HepG2 (cell line): ENCODE measurements at regions not wholly inside any gene's neighbourhood (a gene's known extent, or its start where the extent isn't known, plus 50 kb on each side); places are given as distances from the start of the nearest gene placed in this dataset.

ENCODE experiments used
- ATAC-seq: fragments of 200-7000 bp; cut with Tn5 transposase; 3 replicates; pipeline ENCODE4 v1.9.1; 2020; ENCODE audit warnings: mild to moderate bottlenecking, moderate library complexity
- BruUV-seq: library from RNA; stranded (reverse); fragments of 400-500 nt; replicated peaks from 2 replicates; lab custom pipeline; 2021; lab: Mats Ljungman, UMichigan
- CTCF ChIA-PET: fragments of 300-600 bp; formaldehyde crosslinking; extraction: SDS; loops from one replicate; lab custom pipeline; 2021; ENCODE audit warnings: low total read pairs, inconsistent platforms, low intra/inter-chr PET ratio; lab: Yijun Ruan, JAX
- POLR2A ChIA-PET: fragments of 350-600 bp; sonication (Branson Sonifier 250); formaldehyde crosslinking; loops from one replicate; lab custom pipeline; 2020; ENCODE audit warnings: antibody characterized with exemption, inconsistent platforms; lab: Yijun Ruan, JAX
- DNase-seq: peaks from one replicate; pipeline ENCODE4 v3.0.0-alpha.2; 2015; ENCODE audit warnings: low spot score
- FAIRE-seq: peaks from 3 replicates; lab custom pipeline; 2011; peaks lifted over from hg19 to GRCh38; lab: Jason Lieb, UNC
- H2AFZ ChIP-seq: one replicate; pipeline ENCODE4 v1.6.1; 2011; ENCODE audit warnings: low read length, inconsistent platforms
- H3K27ac ChIP-seq: fragments of 300-600 bp; 3 replicates; pipeline ENCODE4 v1.8.0; 2011; ENCODE audit warnings: mixed run types, mild to moderate bottlenecking, mixed read lengths, low read length, inconsistent platforms; ENCODE audit not compliant: insufficient read depth; ENCODE audit errors: extremely low read length
- H3K27me3 ChIP-seq, 2 experiments: fragments of 200-600 bp in 1 of 2; 2 replicates in 1 of 2; 3 replicates in 1 of 2; pipeline versions ENCODE4 v1.6.0 to v1.8.0; 2011; ENCODE audit warnings: low read length in 2 of 2, mild to moderate bottlenecking in 2 of 2, moderate library complexity in 2 of 2, inconsistent platforms in 1 of 2; ENCODE audit not compliant: insufficient read depth in 2 of 2, control insufficient read depth in 1 of 2
- H3K36me3 ChIP-seq, 2 experiments: fragments of 200-600 bp in 1 of 2; replicated peaks in 1 of 2; 2 replicates in 1 of 2; 3 replicates in 1 of 2; pipeline versions ENCODE4 v1.5.1 to v1.8.0; 2011; ENCODE audit warnings: low read length in 2 of 2, inconsistent platforms in 1 of 2; ENCODE audit not compliant: insufficient read depth in 2 of 2, control insufficient read depth in 1 of 2
- H3K4me1 ChIP-seq: 2 replicates; pipeline ENCODE4 v1.5.1; 2012; ENCODE audit warnings: low read length, inconsistent platforms; ENCODE audit not compliant: insufficient read depth
- H3K4me2 ChIP-seq: 2 replicates; pipeline ENCODE4 v1.6.0; 2011; ENCODE audit warnings: low read depth, low read length, inconsistent platforms
- H3K4me3 ChIP-seq, 3 experiments: fragments of 200-600 bp in 1 of 3; sonication (generic), shearing (Covaris generic) in 1 of 3; replicated peaks in 1 of 3; 2 replicates each; pipeline ENCODE4 v1.5.1; 2011 to 2016; ENCODE audit warnings: low read length in 3 of 3, inconsistent platforms in 2 of 3, low read depth in 2 of 3, mild to moderate bottlenecking in 2 of 3, control low read depth in 1 of 3, mixed read lengths in 1 of 3; ENCODE audit not compliant: insufficient read depth in 1 of 3
- H3K79me2 ChIP-seq: one replicate; pipeline ENCODE4 v1.6.1; 2011; ENCODE audit warnings: low read length, inconsistent platforms; ENCODE audit not compliant: insufficient read depth
- H3K9ac ChIP-seq: 2 replicates; pipeline ENCODE4 v1.6.0; 2011; ENCODE audit warnings: mild to moderate bottlenecking, low read depth, low read length, inconsistent platforms; ENCODE audit not compliant: insufficient read depth
- H3K9me3 ChIP-seq: 2 replicates; pipeline ENCODE4 v1.5.1; 2012; ENCODE audit warnings: mild to moderate bottlenecking, low read length
- H4K20me1 ChIP-seq: 2 replicates; pipeline ENCODE4 v1.6.0; 2011; ENCODE audit warnings: inconsistent platforms, mild to moderate bottlenecking, low read length, moderate library complexity; ENCODE audit not compliant: insufficient read depth
- CREM ChIP-seq, 2 experiments: sonication (generic) in 1 of 2; formaldehyde crosslinking in 1 of 2; IDR thresholded peaks; 2 replicates each; pipeline versions ENCODE4 v1.4.0 to v1.6.1; 2016 to 2020; ENCODE audit warnings: antibody characterized with exemption in 1 of 2, mild to moderate bottlenecking in 1 of 2, missing genetic modification reagents in 1 of 2
- FOXA3 ChIP-seq: IDR thresholded peaks from 2 replicates; pipeline ENCODE4 v1.6.1; 2016; ENCODE audit warnings: missing genetic modification reagents, missing compliant biosample characterization
- GMEB2 ChIP-seq: IDR thresholded peaks from 2 replicates; pipeline ENCODE4 v1.6.1; 2016; ENCODE audit warnings: missing biosample characterization, missing genetic modification reagents, low read depth
- JUND ChIP-seq: sonication (generic); formaldehyde crosslinking; IDR thresholded peaks from 2 replicates; pipeline ENCODE4 v1.8.0; 2022; ENCODE audit warnings: mild to moderate bottlenecking, missing genetic modification reagents
- NKX3-1 ChIP-seq: sonication (generic); formaldehyde crosslinking; IDR thresholded peaks from 2 replicates; pipeline ENCODE4 v1.5.0; 2020; ENCODE audit warnings: missing genetic modification reagents
- POLR2G ChIP-seq: fragments of 200-400 bp; formaldehyde crosslinking; IDR thresholded peaks from 2 replicates; pipeline ENCODE4 v1.6.1; 2018; ENCODE audit warnings: mild to moderate bottlenecking, low read depth, low read length, moderate library complexity
- RARG ChIP-seq: sonication (generic); formaldehyde crosslinking; IDR thresholded peaks from 2 replicates; pipeline ENCODE4 v1.4.0; 2020; ENCODE audit warnings: low read depth, mild to moderate bottlenecking, missing genetic modification reagents
- THAP7 ChIP-seq: sonication (generic); formaldehyde crosslinking; IDR thresholded peaks from 2 replicates; pipeline ENCODE4 v1.8.1; 2023; ENCODE audit warnings: mild to moderate bottlenecking, missing genetic modification reagents
- ZEB1 ChIP-seq: IDR thresholded peaks from 2 replicates; pipeline ENCODE4 v1.6.1; 2012; ENCODE audit warnings: mild to moderate bottlenecking, low read depth, inconsistent platforms; ENCODE audit not compliant: insufficient replicate concordance
- ZNF766 ChIP-seq: sonication (generic); formaldehyde crosslinking; IDR thresholded peaks from 2 replicates; pipeline ENCODE4 v1.5.0; 2020; ENCODE audit warnings: missing genetic modification reagents, borderline replicate concordance
- ZSCAN12 ChIP-seq: sonication (generic); formaldehyde crosslinking; IDR thresholded peaks from 2 replicates; pipeline ENCODE4 v1.9.0; 2021; ENCODE audit warnings: mild to moderate bottlenecking, missing genetic modification reagents
- WGBS: methylation state at CpG from one replicate; pipeline ENCODE4 v1.1.6; 2017; ENCODE audit warnings: low lambda C conversion rate; 5-methylcytosine and 5-hydroxymethylcytosine counted together
- in situ Hi-C: cut with HindIII; loops from 2 replicates; pipeline ENCODE4 v1.10.0; 2017; ENCODE audit warnings: low pct_unique_long_range_greater_than_20kb; ENCODE audit not compliant: extremely low pct_ligation_motif_present
- intact Hi-C: fragments of 100-400 bp; cut with micrococcal nuclease; formaldehyde crosslinking; loops from one replicate; pipeline ENCODE4 v1.10.0; 2022; ENCODE audit not compliant: unreplicated experiment
- TF ChIP-seq, protein P1 (sequence below): sonication (generic); formaldehyde crosslinking; IDR thresholded peaks from 2 replicates; pipeline ENCODE4 v1.5.0; 2020; ENCODE audit warnings: missing genetic modification reagents

DNA sequence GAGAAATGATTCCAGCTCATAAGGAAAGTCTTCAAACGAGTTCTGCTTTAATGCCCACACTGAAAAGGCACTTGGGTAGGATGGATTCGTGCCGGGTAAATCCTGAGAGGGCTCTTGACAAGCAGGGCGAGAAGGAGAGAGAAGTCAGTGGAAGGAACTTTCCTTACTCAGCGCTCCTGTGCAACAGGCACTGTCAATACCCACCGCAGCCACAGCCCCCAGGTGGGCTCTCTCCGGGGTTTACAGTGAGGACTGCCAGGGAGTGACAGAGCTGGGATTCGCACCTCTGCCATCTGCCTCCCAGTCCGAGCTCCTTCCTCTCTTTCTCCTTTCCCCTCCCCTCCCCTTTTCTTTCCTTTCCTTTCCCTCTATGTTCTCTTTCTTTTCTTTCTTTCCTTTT is 118.7 kb downstream of the BEGAIN start (continued):
- no peak for TF ChIP-seq ZNF766 (CRISPR knock-in tag)
- no peak for TF ChIP-seq RARG (CRISPR knock-in tag)
- no peak for TF ChIP-seq ZEB1

- Histone ChIP-seq H3K9ac (no peak overlapping the region), H3K27ac (no peak overlapping the region), H3K4me1 (no peaks in the 10 kb centered on the region), H3K27me3 (0 out of 5 replicates have a peak, but pooled peaks cover 0 to 1% of the 10 kb centered on the region in 2 experiments), H3K4me2 (no peak overlapping the region), H3K9me3 (no peaks in the 10 kb centered on the region), H3K79me2 (no peaks in the 10 kb centered on the region), H2AFZ (no peak overlapping the region), H4K20me1 (no peaks in the 10 kb centered on the region), H3K36me3 (no peaks in the 10 kb centered on the region), H3K4me3 (no peak overlapping the region)
- no peak for TF ChIP-seq POLR2G
- no peak for TF ChIP-seq FOXA3 (CRISPR knock-in tag)
- intact Hi-C loops (no loop called here), in situ Hi-C loops (no loop called here)
- FAIRE-seq = no peak
- ATAC-seq = no peak
- no peak for DNase-seq
- 92% methylated on average over 5 of the region's 6 CpGs for WGBS
- no TSS peak for BruUV-seq
- ChIA-PET CTCF (no interaction called here), POLR2A (no interaction called here)
These were observed 117.3 kb downstream of the BEGAIN start for GRCh38 chr14:100469632-100470522.

DNA sequence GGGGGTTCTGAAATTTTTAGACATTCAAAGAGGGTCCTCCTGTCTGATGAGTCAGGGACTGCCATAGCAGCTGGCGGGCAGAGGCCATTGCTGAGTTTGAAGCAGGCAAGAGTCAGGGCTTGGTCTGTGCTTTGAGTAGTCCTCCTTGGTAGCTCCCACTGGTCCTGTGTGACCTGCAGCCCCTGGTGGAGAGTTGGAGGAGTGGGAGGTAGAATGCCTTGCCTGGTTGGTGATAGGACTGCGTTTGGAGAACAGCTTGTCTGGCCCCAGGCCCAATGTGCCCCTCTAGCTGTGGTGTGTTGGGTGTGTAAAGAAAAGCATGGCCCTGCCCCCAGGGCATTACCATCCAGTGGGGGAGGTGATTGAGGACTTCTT is 116.7 kb downstream of the BEGAIN start:
- Histone ChIP-seq H3K27me3 (0 out of 5 replicates have a peak, but pooled peaks cover 0 to 1% of the 10 kb centered on the region in 2 experiments), H3K9ac (no peak overlapping the region), H3K4me2 (no peak overlapping the region), H2AFZ (no peak overlapping the region), H3K79me2 (no peaks in the 10 kb centered on the region), H3K4me3 (no peak overlapping the region), H3K4me1 (peaks cover 3% of the 10 kb centered on the region; the same call in 1 of the 2 replicates), H3K36me3 (no peaks in the 10 kb centered on the region), H3K27ac (no peak overlapping the region), H4K20me1 (no peaks in the 10 kb centered on the region), H3K9me3 (no peaks in the 10 kb centered on the region)
- BruUV-seq = no TSS peak
- DNase-seq = no peak
- 60% methylated on average over 1 of the region's 2 CpGs for WGBS
- ATAC-seq = peak; percentile 68
- FAIRE-seq = no peak
- ChIA-PET POLR2A (no interaction called here), CTCF (no interaction called here)
- in situ Hi-C loops = no loop called here
- intact Hi-C loops = no loop called here
- TF ChIP-seq GMEB2 (CRISPR knock-in tag) = no peak
- TF ChIP-seq NKX3-1 (CRISPR knock-in tag) = no peak
- TF ChIP-seq, protein P1, sequence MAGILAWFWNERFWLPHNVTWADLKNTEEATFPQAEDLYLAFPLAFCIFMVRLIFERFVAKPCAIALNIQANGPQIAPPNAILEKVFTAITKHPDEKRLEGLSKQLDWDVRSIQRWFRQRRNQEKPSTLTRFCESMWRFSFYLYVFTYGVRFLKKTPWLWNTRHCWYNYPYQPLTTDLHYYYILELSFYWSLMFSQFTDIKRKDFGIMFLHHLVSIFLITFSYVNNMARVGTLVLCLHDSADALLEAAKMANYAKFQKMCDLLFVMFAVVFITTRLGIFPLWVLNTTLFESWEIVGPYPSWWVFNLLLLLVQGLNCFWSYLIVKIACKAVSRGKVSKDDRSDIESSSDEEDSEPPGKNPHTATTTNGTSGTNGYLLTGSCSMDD (CRISPR knock-in tag) = no peak
- no peak for TF ChIP-seq ZSCAN12 (CRISPR knock-in tag)
- no peak for TF ChIP-seq CREM (IDR thresholded peaks at IDR 0.05)
- TF ChIP-seq CREM (CRISPR knock-in tag; IDR thresholded peaks at IDR 0.05) = no peak
- no peak for TF ChIP-seq THAP7
- TF ChIP-seq JUND (CRISPR knock-in tag) = no peak
